Kidney capillary endothelial cell (primary cell): ENCODE measurements at regions not wholly inside any gene's neighbourhood (a gene's known extent, or its start where the extent isn't known, plus 50 kb on each side); places are given as distances from the start of the nearest gene placed in this dataset.

Experiments
- DNase-seq: peaks from one replicate; pipeline ENCODE4 v3.0.0-alpha.2; 2018; ENCODE audit warnings: low spot score

DNA sequence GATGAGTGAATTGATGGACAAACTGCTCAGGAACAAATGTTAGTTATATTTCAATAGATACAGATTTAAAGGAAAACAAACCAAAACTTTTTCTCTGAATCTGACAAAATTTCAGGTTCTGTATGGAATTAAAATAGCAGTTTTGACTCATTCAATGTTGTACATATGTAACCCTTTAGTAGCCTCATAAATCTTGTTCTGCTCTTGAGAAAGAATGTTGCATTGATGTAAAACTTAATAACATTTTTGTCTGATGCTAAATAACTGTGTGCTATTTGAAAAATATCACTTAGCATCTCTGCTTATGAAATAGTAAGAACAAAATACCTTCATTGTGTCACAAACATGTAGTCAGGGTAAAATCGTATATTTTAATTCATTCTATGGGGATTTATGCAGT, 168.9 kb upstream of the NOVA1 start:
- no peak for DNase-seq

DNA sequence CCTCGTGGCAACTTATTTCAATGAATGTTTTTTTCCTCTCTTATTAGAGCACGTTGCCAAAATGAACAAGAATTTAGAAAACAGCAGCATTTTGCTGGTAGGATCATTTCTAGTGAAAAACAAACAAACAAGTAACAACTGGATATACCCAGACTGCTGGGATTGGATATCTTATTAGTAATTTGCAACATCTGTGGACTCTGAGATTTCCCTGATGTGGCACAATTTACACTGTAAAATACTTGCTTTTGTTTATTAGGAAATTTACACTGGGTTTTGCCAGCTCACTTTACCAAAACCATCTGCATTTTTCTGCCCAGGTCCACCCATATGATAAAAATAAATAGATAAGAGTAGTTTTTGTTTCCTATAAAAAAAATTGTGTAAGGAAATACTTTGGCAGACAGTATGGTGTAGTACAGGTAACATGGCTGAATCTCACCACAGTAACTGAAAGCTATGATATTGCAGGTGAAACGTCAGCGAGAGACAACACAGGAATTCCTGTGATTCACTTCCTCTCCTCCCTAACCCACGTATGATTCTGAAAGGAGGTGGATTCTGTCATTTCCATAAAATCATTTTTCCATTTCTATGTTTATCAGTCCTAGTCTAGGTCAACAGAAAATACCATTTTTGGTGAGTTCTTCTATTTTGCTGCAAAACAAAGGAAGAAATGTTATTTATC, 176.2 kb upstream of the NOVA1 start:
- DNase-seq = peak; percentile 11

DNA sequence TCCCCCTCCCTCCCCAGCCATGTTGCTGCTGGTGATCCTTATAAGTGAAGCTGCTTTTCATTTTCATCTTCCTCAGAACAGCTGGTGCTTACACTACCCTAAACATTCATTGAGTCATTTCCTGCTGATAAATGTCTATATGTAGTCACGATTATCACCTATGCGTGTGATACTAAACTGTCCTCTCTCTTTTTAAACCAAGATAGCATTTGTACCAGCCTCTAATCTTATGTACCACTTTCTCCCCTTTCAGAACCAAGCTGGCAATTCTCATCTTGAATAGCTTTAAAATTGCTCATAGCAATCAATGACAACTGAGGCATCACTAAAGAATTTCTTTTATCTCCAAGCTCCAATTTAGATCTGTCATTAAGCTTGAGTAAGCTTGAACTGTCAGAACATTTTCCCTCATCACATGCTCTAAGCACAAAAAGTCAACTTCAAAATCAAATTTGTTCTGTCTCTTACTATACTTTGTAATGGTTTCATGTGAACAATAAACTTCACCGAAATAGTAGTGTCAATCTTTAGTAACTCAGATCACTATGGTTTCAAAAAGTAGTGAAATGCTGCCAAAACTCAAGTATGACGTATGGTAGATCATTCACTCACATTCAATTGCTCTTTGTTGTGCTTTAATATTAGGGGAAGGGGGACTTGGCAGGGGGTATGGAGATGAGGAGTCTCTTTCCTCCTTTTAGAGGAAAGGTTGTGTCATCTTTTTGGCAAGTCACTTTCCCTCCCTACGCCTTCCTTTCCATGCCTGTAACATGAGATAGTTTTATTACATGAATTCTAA, 178.1 kb upstream of the NOVA1 start:
- DNase-seq = peak; percentile 8

DNA sequence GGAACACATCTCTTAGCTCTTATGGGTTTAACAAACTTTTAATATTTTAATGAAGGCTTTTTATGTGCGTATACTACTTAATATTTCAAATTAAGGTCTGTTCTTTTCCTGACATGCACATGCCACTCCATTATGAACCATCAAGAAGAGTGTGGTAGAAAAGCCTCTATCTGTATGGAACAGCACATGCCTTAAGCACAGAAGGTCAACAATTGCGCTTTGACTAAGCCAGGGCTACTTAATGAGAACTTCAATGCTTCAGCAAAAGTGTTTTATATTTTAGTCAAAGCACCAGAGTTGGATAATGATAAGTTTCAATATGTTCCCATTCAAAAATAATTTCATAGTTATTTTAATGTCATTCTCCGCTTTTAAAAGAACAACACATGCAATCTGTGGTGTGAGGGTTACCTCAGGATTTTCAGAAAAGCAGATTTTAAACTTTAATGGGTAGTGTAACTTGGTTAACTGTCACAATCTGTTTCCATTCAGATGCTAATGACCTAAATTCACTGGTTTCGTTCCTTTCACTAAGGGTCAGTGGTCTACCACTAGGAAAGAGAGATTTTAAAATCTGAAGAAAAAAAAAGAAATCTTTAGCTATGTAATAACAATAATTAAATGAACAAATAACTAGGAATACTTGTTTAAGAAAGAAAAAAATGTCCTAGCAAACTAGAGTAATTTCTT, 193.4 kb upstream of the NOVA1 start:
- DNase-seq = no peak

DNA sequence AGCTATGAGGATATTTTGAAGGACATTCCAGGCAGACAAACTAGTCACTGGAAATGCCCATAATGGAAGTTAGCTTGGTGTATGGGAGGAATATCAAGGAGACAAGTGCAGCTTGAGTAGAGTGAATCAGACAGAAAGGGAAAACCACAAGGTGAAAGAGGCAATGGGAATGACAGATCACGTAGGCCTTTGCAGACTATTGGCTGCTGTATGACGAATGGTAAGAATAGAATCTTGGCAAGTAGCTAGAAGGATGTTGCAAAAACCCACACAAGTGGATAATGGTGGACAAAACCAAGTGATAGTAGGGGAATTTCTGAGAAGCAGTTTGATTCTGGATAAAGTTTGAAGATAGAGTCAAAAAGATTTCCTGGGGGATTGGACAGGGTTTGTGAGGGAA, 196.9 kb upstream of the NOVA1 start:
- DNase-seq = no peak

DNA sequence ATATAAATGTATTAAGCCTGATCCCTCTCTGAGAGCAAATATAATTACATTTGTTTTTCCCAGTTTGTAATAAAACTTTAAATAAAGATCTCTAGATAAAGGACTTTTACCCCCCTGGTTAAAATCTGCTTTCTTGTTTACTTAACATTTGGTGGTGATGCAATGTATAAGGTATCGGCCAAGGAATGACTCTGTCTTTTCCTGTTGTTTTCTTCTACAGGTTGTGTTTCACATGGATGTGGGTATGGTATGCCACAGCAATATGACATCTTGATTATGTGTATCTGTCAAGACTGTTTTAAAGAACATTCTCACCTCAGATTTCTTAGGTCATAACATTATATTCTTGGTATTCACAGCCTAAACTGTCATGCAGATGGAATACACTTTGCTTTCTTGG, 210.6 kb upstream of the NOVA1 start:
- no peak for DNase-seq

DNA sequence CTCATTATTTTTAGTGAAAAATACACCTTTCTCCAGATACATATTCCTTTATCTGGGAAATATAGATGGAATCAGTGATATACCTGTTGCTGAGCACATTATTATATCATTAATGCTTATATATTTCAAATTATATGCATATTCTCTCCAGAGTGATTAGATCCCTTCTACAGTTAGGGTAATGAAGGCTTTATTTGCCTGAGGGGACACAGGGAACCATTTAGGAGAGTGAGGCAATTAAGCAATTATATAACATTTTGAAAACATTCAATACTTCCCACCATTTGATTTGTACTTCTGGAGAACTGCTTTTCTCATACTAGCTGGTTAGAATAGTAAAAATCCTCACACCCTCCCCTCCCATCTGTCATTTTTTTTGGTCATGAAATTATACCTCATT, 212.8 kb upstream of the NOVA1 start:
- no peak for DNase-seq

DNA sequence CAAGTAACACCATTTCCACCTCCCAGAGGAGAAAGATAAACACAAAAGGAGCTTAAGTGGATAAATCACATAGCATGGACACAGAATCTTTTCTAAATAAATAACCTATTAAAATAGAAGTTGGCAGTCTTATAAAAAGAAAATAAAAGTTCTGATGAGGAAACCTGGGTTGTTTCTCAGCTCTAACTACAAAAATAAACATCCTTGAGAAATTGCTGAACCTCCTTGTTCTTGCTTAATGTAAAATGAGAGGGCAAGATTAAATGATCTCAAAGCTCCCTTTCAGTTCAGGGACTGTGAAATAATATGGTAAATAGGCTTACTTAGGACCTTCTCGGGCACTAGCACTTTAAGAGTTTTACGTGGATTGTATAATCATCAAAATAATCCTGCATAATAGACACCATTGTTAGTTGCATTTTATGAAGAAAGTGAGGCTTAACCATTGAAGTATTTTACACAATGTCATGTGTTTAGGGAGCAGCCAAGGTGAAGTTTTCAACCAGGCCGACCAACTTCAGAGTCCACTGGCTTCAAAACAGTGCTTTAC, 214.0 kb upstream of the NOVA1 start:
- DNase-seq = no peak

DNA sequence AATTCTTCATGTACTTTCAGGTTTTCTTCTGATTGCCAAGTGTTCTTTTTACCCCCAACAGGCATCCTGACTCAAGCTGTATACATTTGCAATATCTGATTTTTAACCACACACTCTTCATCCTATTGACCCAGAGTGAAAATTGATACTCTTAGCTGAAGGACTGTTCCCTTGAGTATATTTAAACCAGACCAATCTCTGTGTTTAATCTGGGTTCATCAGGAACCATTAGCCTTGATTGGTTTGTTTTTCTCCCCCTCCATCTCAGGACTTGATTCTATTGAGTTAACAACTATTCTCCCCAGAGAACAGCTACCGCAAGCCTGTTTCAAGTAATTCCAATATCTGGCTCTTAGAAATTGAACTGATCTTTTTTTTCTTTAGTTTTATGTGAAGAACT, 222.3 kb upstream of the NOVA1 start:
- no peak for DNase-seq

DNA sequence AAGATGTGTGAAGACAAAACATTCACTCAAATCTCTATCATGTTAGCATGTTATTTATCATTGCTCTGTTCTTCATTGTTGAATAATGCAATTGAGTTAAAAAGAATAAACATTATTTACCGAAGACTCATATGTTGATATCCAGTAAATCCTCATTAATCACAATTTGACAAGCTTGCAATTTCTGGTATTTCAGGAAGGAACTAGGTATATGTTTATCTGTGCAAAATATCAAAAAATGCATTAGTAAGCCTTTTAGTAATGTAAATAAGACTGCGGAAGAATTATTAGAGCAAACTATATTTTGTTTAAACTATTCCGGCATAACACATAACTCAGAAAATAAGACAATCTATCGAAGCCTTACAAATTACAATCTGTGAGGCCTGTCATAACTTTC, 222.7 kb upstream of the NOVA1 start:
- DNase-seq = no peak

DNA sequence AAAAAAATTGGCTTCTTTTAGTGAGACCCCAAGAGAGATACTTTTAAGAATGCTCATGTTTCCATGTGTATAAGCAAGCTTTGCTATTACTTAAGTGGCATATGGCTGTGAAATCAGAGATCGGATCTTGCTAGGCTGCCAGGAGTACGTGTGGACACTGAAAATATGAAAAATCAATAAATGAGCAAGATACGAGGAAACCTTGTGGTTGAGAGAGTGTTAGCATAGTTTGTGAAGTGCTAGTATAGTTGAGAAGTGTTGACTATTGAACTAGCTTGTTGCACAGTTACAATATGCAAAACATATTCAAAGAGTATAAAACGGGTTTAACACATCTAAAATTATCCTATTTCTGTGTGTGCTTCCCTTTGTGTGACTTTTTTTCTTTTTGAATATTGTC, 230.9 kb upstream of the NOVA1 start:
- no peak for DNase-seq

DNA sequence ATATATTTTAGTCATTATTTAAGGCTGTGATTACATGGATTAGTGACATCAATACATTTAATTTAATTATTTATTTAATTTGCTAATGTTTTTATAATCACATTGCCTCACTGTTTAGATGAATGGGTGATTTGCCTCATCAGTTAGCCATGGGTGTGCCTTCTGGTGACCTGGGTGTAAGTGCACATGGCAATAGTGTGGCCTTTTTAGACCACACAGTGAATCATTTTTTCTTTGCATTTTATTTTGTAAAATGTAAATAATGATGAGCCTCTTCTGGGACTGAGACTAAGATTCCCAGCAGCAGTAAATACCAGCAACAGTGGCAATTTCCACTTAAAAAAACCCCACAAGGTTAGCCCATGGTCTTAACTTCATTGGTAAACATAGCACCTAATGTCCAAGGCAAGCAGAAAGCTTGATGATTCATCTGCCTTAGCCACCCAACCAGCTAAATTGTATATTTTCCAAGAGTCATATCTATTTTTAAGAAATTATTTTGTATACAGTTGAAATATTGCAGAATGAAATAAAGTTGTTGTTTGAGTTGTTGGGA, 235.9 kb upstream of the NOVA1 start:
- DNase-seq = no peak

DNA sequence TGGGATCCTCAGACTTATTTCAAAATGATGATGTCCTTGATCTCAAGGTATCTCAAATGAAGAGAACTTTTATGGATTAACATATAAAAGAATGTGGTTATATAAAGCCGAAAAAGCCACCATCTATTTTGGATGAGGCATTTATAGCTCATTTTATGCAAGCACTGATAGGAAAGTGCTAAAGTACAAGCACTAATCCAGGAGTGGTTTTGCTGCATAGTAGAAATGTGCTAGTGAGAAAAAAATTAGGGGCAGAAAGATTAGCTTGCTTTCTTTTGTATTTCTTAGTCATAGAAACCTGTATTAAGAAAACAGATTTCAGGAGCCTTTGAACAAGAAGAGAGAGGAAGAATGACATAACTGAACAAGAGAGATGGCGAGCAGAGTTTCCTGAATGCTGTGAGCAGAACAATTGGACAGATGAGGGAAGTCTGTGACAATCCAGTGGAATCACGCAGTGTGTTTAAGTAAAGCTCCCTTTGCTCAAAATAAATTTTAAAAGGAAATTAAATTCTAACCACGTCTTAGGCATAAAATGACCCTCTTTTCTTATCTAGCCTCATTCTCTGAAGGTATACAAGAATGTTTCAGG, 238.2 kb upstream of the NOVA1 start:
- DNase-seq = no peak

DNA sequence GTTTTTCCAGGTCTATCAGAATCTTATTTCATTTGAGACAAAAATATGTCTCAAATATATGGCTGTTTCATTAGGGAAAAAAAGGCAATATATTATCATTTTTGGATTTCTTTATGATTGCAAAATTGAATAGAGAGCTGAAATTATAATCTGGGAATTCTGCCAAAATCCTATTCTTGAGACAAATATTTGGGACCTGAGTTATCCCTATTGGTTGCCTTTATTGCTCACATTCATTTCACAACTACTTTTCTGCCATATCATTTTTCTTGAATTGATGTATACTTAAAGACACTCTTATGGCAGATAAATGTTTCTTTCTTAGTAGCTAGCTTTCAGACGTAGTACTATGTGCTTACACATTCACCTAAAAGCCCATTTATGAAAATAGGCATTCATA, 241.6 kb upstream of the NOVA1 start:
- no peak for DNase-seq

DNA sequence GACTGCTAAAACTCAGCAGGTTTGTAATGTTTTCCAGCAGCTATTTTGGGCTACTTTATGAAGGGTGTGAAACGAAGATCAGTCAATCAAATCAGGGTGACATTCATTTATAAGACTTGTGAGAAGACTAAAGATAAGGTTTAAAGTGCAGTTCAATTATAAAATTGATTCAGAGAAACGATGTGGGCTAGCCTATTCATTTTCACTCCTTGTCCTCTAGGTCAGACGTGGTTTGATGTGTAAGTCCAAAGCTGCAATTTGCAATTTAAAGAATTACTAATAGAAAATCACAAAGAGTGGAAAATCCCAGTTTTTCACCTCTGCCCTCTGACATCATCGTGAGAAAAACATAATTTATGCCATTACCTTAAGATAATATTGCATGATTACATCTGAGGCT, 243.5 kb upstream of the NOVA1 start:
- no peak for DNase-seq

DNA sequence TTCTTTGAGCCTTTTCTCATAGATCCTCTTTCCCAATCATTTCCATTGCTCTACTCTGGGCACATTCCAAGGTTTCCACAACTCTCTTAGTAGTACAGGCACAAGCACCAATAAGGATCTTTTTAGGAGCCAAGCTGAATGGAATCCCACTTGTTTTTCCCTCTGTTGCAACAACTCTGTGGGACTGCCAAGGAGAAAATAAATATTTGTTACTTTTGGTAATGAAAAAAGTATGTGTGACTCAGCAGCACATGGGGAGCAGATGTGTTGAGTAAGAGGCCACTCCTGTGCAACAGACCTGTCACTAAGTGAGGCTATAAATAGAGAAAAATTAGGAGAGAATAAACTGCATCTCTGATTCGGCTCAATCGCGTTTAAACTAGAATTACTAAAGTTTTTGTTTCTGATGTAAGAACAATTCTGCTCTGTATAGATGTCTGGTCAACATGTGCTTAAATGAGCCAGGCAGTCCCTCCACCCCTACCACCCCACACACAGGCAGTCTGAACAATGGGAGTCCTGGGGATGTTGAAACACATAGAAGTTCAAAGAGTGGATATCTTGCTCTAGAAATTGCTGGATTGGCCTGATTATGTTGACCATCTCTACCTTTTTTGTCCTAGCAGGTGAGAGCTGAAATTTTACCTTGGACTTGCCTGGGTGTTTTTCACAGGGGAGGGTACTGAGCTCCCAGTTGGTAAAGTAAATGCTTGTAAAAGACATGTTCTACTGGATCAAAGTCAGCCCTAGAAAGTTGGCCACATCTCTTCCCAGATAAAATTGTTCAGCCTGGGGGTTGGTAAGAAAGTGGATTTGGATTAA, 244.3 kb upstream of the NOVA1 start:
- DNase-seq = peak; percentile 2

DNA sequence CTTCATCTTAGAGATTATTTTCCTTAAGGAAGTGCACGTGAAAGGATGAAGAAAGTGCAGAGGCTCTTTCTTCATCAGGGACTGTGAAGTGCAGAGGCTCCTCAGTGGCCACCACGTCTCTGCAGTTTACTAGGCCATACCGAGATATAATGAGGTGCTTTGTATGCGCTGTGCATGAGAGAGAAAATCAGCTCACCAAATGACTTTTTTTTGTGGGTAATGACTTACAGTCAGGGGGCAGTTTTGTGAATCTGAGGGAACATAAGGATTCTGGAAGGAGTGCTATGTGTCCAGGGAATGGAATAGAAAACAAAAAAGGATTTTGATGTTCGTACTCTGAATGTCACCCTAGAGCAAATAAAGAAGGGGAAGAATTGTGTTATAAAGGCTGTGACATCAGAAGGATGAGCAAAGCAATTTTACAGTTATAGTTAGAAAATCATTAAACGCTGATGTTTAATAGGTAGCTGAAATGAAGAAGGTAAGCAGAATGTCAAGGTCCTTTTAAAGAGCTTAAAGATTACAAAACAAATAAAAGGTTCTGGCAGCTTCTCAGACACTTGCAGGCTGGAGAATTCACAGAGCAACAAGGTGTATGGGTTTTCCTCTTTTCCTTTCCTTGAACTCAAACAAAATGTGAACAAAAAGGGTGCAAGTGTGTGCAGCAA, 247.5 kb upstream of the NOVA1 start:
- no peak for DNase-seq

DNA sequence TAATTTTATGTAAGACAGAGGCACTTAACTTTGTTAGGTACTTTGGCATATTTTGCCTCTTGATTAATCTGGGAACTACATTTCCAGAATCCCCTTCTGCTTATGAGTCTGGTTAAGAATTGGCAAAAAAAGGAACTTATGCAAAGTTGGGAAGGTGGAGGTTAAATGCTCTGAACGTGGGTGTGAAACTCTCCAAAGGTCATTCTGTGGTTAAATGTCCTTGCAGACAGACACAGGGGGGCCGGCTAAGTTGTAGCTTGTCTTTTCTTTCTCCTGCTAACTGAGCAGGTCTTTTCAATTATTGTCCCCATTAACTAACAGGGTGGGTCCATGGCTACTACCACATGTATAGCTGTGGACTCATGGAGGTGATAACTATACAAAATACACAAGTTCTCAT, 248.6 kb upstream of the NOVA1 start:
- no peak for DNase-seq

DNA sequence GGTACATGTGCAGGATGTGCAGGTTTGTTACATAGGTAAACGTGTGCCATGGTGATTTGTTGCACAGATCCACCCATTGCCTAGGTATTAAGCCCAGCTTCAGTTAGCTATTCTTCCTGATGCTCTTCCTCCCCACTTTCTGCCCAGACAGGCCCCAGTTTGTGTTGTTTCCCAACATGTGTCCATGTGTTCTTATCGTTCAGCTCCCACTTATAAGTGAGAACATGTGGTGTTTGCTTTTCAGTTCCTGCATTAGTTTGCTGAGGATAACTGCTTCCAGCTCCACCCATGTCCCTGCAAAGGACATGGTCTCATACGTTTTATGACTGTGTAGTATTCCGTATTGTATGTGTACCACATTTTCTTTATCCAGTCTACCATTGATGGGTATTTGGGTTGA, 251.7 kb upstream of the NOVA1 start:
- DNase-seq = no peak

DNA sequence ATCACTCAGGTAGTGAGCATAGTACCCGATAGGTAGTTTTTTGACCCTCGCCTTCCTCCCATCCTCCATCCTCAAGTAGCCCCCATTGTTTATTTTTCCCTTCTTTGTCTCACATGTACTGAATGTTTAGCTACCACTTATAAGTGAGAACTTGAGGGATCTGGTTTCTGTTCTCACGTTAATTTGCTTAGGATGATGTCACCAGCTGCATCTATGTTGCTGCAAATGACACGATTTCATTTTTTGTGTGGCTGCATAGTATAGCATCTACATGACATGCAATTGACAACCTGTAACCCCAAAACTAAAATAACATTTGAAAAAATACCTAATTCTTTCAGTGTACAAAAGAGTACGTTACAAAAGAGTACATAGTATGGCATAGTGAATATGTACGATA, 254.0 kb upstream of the NOVA1 start:
- no peak for DNase-seq
